ENCODE measurements at regions not wholly inside any gene's neighbourhood (a gene's known extent, or its start where the extent isn't known, plus 50 kb on each side); places are given as distances from the start of the nearest gene placed in this dataset.

DNA sequence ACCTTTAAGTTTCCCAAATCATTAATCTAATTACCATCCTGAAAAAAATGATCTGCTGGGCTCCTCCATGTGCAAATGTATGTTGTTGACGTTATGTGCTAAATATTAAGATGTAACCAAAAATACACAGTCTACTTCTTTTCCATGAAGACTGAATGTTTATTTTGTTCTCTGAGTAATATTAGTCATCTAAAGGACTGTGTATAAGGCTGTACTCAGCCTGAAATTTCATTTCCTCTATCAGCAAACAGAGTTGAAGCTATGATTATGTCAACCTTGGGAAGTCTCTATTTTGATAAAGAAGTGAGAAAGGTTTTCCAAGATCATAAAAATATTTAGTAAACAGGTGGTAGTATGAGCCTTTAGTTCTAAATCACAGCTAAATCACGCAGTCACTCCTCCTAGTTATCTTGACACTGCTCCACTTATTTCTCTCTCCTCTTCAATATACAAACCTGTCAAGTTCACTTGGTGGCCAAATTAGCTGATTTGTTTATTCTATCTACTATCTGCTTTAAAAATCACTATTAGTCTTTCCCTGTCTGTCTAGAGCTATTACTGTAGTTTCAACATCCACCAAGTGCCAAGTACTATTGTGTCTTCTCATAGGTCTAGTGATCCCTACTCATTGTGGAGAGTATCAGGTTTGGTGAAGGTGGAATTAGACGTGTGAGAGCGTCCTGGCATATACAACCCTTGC, 211.7 kb upstream of the STARD13 start:
- Histone ChIP-seq H3K4me3 (no peak overlapping the region), H3K27ac (no peak overlapping the region)

DNA sequence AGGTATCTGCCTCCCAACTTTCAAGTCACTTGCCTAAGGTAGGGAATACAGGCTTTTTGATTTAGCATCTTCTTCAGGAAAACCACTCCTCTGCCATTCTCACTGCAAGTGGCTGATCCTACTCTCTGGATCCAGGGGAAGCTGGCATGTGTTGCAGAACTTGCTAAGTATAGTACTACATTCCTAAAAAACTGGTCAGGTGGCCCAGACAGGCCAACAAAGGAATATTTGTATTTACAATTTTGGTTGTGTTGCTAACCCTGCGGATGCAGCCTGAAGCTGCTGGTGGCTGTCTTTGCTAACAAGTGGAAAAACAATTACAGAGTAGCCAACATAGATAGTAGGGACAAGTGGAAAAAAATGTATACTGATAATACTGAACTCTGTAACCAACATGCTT, 222.5 kb upstream of the STARD13 start:
- H3K27ac ChIP-seq: no peak overlapping the region
- no peak overlapping the region for H3K4me3 ChIP-seq

DNA sequence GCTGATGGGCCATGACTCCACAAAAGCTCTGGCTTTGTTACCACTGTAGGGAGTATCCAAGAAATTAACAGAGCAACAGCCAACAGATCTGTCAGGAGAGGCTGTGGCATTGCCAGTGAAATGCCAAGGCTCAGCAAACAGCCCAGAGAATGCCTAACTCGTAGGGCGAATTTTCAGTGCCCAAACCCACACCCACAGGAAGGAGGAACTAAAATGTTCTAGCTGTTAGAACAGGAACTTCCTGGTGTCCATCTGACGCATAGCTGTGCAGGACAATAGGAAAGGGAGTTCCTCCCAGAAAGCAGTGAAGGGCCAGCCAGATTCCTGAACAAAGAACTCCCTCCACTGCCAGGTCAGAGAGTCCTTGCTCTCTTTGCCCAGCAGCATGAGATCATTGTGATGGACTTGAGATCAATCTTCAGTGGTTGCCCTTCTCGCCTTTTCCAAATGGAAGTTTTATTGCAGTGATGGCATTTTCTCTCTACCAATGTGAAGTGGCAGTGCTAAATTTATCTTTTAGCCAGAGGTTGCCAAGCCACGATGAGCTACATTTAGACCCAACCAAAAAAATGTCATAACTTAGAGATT, 224.2 kb upstream of the STARD13 start:
- Histone ChIP-seq H3K27ac (peak overlapping the region in 20 of 21 experiments; percentile 9 to 88 (median 66)), H3K4me3 (no peak overlapping the region)

- Histone ChIP-seq H3K4me3 (no peak overlapping the region), H3K27ac (peak overlapping the region in 15 of 21 experiments; percentile 5 to 88 (median 69))
These were observed 224.9 kb upstream of the STARD13 start for GRCh38 chr13:33510350-33510970.

- Histone ChIP-seq H3K4me3 (no peak overlapping the region), H3K27ac (no peak overlapping the region)
These were observed 227.5 kb upstream of the STARD13 start for GRCh38 chr13:33512880-33513554.

DNA sequence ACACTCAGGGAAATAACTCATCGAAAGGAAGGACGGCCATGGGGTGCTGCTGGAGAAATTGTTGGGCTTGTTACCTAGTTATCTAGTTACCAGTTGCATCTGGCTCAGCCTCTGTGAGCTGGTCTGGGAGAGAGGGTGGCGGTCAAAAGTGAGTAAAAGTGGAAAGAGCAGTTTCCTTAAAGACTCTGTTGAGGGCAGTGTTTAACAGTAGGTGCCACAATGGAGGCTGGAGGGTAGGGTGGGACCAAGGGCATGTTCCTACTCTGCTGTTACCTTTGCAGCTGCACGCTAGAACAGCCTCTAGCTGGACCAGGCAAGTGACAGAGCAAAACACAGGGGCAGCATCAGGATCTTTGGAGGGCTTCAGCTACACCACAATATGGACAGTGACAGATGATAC, 228.8 kb upstream of the STARD13 start:
- no peak overlapping the region for H3K4me3 ChIP-seq
- no peak overlapping the region for H3K27ac ChIP-seq

GRCh38 chr13:33515146-33515545, 229.6 kb upstream of the STARD13 start:
- H3K27ac ChIP-seq: no peak overlapping the region
- H3K4me3 ChIP-seq: no peak overlapping the region

GRCh38 chr13:33518452-33518851, 232.9 kb upstream of the STARD13 start:
- Histone ChIP-seq H3K27ac (no peak overlapping the region), H3K4me3 (no peak overlapping the region)

DNA sequence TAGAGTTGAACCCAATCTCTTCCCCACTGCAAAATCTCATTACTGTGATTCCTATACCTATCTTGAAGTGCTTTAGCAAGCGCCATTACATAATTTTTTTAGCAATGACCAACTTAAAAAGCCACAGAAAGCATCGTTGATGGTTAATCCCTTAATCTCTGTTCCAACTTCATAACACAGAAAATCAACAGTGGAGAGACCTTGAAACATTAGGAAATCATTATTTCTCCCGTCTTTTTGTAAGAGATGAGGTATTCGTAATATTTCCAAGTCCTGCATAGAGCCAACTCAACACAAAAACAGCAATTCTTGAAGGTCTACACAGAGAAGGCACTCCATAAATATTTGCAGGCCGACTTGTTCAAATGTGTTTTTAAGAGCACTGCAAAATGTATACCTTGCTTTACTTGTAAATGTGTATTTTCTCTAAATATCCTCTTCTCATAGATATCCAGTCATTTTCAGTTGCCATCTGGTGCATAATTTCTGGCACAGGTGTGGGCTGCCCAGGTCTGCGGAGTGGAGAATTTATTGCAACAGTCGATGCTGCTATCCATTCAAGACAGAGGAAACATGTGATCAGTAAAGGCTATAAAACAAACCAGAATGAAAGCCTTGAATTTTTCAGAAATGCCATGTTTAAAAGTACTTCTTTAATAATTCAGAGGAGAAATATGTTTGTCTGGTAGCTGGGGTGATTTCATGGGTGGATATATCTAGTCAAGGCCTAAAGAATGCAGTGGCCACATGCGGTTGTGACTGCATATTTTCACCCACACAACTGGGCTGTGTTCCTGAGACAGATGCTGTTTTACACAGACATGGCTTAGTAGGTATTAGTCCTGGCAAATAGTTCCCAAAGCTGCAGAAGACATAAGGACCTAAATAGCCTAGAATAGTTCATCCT, 234.3 kb upstream of the STARD13 start:
- Histone ChIP-seq H3K27ac (peak overlapping the region in 3 of 21 experiments; percentile 22 to 41 (median 31)), H3K4me3 (no peak overlapping the region)

GRCh38 chr13:33520468-33520839, 234.9 kb upstream of the STARD13 start:
- Histone ChIP-seq H3K4me3 (no peak overlapping the region), H3K27ac (peak overlapping the region in 3 of 21 experiments; percentile 6 to 41 (median 33))

- H3K4me3 ChIP-seq: no peak overlapping the region
- H3K27ac ChIP-seq: no peak overlapping the region
These were observed 238.5 kb upstream of the STARD13 start for GRCh38 chr13:33524086-33524485.

GRCh38 chr13:33525763-33526162, 240.2 kb upstream of the STARD13 start:
- no peak overlapping the region for H3K27ac ChIP-seq

GRCh38 chr13:33526718-33527117, 241.2 kb upstream of the STARD13 start:
- no peak overlapping the region for H3K4me3 ChIP-seq
- no peak overlapping the region for H3K27ac ChIP-seq

More at GRCh38 chr13:33525763-33526162, 240.2 kb upstream of the STARD13 start:
- H3K4me3 ChIP-seq: no peak overlapping the region

GRCh38 chr13:33528896-33529295, 243.3 kb upstream of the STARD13 start:
- Histone ChIP-seq H3K4me3 (no peak overlapping the region), H3K27ac (no peak overlapping the region)

- no peak overlapping the region for H3K27ac ChIP-seq
- H3K4me3 ChIP-seq: no peak overlapping the region
These were observed 245.9 kb upstream of the STARD13 start for GRCh38 chr13:33531484-33531883.

DNA sequence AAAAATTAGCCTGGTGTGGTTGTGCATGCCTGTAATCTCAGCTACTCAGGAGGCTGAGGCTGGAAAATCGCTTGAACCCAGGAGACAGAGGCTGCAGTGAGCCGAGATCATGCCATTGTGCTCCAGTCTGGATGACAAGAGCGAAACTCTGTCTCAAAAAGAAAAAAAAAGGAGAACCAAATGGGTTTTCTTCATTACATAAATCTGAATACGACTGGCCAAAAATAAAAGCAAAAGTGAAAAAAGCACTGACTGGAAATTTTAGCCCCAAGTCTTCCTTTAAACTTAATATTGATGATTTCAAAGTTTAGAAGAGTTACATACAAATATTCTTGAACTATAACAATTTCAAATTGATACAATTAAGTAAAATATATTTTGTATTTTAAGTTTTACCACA, 249.5 kb upstream of the STARD13 start:
- H3K4me3 ChIP-seq: no peak overlapping the region
- peak overlapping the region in 1 of 21 experiments; percentile 30 for H3K27ac ChIP-seq

GRCh38 chr13:33536601-33537000, 251.0 kb upstream of the STARD13 start:
- H3K27ac ChIP-seq: peak overlapping the region in 1 of 21 experiments; percentile 4
- no peak overlapping the region for H3K4me3 ChIP-seq

DNA sequence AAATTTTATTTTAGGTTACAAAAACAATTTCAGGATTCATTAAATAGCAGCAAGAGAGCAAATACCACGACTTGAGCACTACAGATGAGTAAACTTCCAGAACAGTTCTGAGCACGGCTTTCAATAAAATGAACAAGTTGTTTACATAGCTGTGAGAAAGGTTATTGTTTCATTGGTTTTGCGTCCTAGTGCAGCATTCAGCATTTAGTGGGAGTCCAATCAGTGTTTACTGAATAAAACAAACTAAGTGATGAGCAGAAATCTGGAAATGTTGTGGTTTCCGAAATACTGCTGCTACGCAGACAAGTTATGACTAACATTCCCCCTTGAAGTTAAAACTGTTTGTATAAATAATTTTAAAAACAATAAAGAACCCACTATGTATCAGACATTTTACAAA, 251.5 kb upstream of the STARD13 start:
- no peak overlapping the region for H3K4me3 ChIP-seq

GRCh38 chr13:33537676-33538075, 252.1 kb upstream of the STARD13 start:
- peak overlapping the region in 6 of 21 experiments; percentile 3 to 50 (median 30) for H3K27ac ChIP-seq
- no peak overlapping the region for H3K4me3 ChIP-seq

More for the DNA sequence above, 251.5 kb upstream of the STARD13 start:
- no peak overlapping the region for H3K27ac ChIP-seq
